ENCODE measurements at regions not wholly inside any gene's neighbourhood (a gene's known extent, or its start where the extent isn't known, plus 50 kb on each side); places are given as distances from the start of the nearest gene placed in this dataset.

DNA sequence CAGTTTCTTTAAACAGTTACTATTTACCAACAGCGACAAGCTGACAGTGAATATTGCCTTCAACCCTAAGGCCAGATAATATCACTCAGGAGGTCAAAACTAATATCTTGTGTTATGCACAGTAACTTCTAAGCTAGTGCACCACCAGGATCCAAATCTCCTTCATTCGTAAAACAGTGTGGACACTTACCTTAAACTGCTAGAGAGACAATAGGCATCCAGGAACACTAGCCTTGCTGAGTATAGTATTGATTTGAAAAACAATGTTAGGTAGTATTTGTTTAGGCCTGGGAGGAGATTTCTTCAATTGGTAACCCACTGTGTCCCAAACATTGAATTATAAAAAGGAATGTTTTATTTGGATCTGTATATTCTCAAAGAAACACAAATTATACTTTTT, 707.9 kb upstream of the UBE2E2 start:
- no peak for DNase-seq
- no peak for TF ChIP-seq CTCF (IDR thresholded peaks at IDR 0.05)
- H3K36me3 ChIP-seq (ENCODE audit: control insufficient read depth, insufficient read depth, low read length) = no peaks in the 10 kb centered on the region
- H3K4me1 ChIP-seq (ENCODE audit: control insufficient read depth, insufficient read depth, low read length) = no peaks in the 10 kb centered on the region
- H3K4me3 ChIP-seq (ENCODE audit: low read length) = no peak overlapping the region
- no peaks in the 10 kb centered on the region for H3K9me3 ChIP-seq (ENCODE audit: control insufficient read depth, insufficient read depth, low read length)
- no peaks in the 10 kb centered on the region for H3K27me3 ChIP-seq (ENCODE audit: control insufficient read depth, insufficient read depth, low read length)
- H3K27ac Mint-ChIP-seq = no peak overlapping the region
- H3K9me3 Mint-ChIP-seq = peaks cover 5 to 9% of the 10 kb centered on the region in 2 donors
- H3K4me3 Mint-ChIP-seq = no peak overlapping the region
- intact Hi-C loops (cut with micrococcal nuclease) = no loop called here
- no peaks in the 10 kb centered on the region for H3K36me3 Mint-ChIP-seq
- 81% methylated on average over 1 of the region's 2 CpGs for WGBS (ENCODE audit: insufficient coverage)
- no peak overlapping the region for H3K27ac ChIP-seq (ENCODE audit: low read length)
- H3K4me1 Mint-ChIP-seq = no peaks in the 10 kb centered on the region
- no peak for ATAC-seq
- no peaks in the 10 kb centered on the region for H3K27me3 Mint-ChIP-seq (ENCODE audit: low read depth in 2 of 2)

GRCh38 chr3:22495791-22496190, 707.3 kb upstream of the UBE2E2 start:
- no peak overlapping the region for H3K4me3 Mint-ChIP-seq
- TF ChIP-seq CTCF (IDR thresholded peaks at IDR 0.05) = no peak
- no peaks in the 10 kb centered on the region for H3K9me3 ChIP-seq (ENCODE audit: control insufficient read depth, insufficient read depth, low read length)
- ATAC-seq = no peak
- no peaks in the 10 kb centered on the region for H3K27me3 ChIP-seq (ENCODE audit: control insufficient read depth, insufficient read depth, low read length)
- H3K4me1 Mint-ChIP-seq = no peaks in the 10 kb centered on the region
- intact Hi-C loops (cut with micrococcal nuclease) = no loop called here
- H3K36me3 Mint-ChIP-seq = no peaks in the 10 kb centered on the region
- no peaks in the 10 kb centered on the region for H3K36me3 ChIP-seq (ENCODE audit: control insufficient read depth, insufficient read depth, low read length)
- no peak overlapping the region for H3K27ac Mint-ChIP-seq
- no peaks in the 10 kb centered on the region for H3K4me1 ChIP-seq (ENCODE audit: control insufficient read depth, insufficient read depth, low read length)
- H3K27ac ChIP-seq (ENCODE audit: low read length) = no peak overlapping the region
- 64% methylated on average over 1 of the region's 1 CpG for WGBS (ENCODE audit: insufficient coverage)
- H3K9me3 Mint-ChIP-seq = peaks cover 5 to 9% of the 10 kb centered on the region in 2 donors
- H3K4me3 ChIP-seq (ENCODE audit: low read length) = no peak overlapping the region
- no peak for DNase-seq
- no peaks in the 10 kb centered on the region for H3K27me3 Mint-ChIP-seq (ENCODE audit: low read depth in 2 of 2)

GRCh38 chr3:22496641-22497040, 706.5 kb upstream of the UBE2E2 start:
- DNase-seq (no peak), ATAC-seq (no peak)
- H3K4me3 Mint-ChIP-seq = no peak overlapping the region
- no peaks in the 10 kb centered on the region for H3K27me3 Mint-ChIP-seq (ENCODE audit: low read depth in 2 of 2)
- Histone ChIP-seq H3K4me3 (ENCODE audit: low read length) (no peak overlapping the region), H3K27me3 (ENCODE audit: control insufficient read depth, insufficient read depth, low read length) (no peaks in the 10 kb centered on the region), H3K4me1 (ENCODE audit: control insufficient read depth, insufficient read depth, low read length) (no peaks in the 10 kb centered on the region), H3K36me3 (ENCODE audit: control insufficient read depth, insufficient read depth, low read length) (no peaks in the 10 kb centered on the region), H3K27ac (ENCODE audit: low read length) (no peak overlapping the region), H3K9me3 (ENCODE audit: control insufficient read depth, insufficient read depth, low read length) (no peaks in the 10 kb centered on the region)
- H3K4me1 Mint-ChIP-seq = no peaks in the 10 kb centered on the region
- no peaks in the 10 kb centered on the region for H3K36me3 Mint-ChIP-seq
- intact Hi-C loops (cut with micrococcal nuclease) = no loop called here
- 100% methylated on average over 1 of the region's 1 CpG for WGBS (ENCODE audit: insufficient coverage)
- peaks cover 5 to 9% of the 10 kb centered on the region in 2 donors for H3K9me3 Mint-ChIP-seq
- H3K27ac Mint-ChIP-seq = no peak overlapping the region
- TF ChIP-seq CTCF (IDR thresholded peaks at IDR 0.05) = no peak

GRCh38 chr3:22506871-22507270, 696.3 kb upstream of the UBE2E2 start:
- TF ChIP-seq CTCF (IDR thresholded peaks at IDR 0.05) = no peak
- intact Hi-C loops (cut with micrococcal nuclease) = no loop called here

More at GRCh38 chr3:22506871-22507270, 696.3 kb upstream of the UBE2E2 start:
- 75% methylated on average over 1 of the region's 1 CpG for WGBS (ENCODE audit: insufficient coverage)
- no peak overlapping the region for H3K4me3 ChIP-seq (ENCODE audit: low read length)
- H3K36me3 Mint-ChIP-seq = no peaks in the 10 kb centered on the region
- peaks cover 8 to 17% of the 10 kb centered on the region in 2 donors for H3K9me3 Mint-ChIP-seq
- H3K27ac ChIP-seq (ENCODE audit: low read length) = no peak overlapping the region
- no peaks in the 10 kb centered on the region for H3K27me3 Mint-ChIP-seq (ENCODE audit: low read depth in 2 of 2)
- no peak overlapping the region for H3K27ac Mint-ChIP-seq
- no peaks in the 10 kb centered on the region for H3K27me3 ChIP-seq (ENCODE audit: control insufficient read depth, insufficient read depth, low read length)
- no peaks in the 10 kb centered on the region for H3K4me1 ChIP-seq (ENCODE audit: control insufficient read depth, insufficient read depth, low read length)
- ATAC-seq = no peak
- H3K36me3 ChIP-seq (ENCODE audit: control insufficient read depth, insufficient read depth, low read length) = no peaks in the 10 kb centered on the region
- no peak overlapping the region for H3K4me3 Mint-ChIP-seq
- H3K9me3 ChIP-seq (ENCODE audit: control insufficient read depth, insufficient read depth, low read length) = peaks cover 10% of the 10 kb centered on the region
- H3K4me1 Mint-ChIP-seq = no peaks in the 10 kb centered on the region
- no peak for DNase-seq
